CD4-positive, alpha-beta T cell treated with Interleukin-4 for 1 hour (primary cell): ENCODE measurements at regions not wholly inside any gene's neighbourhood (a gene's known extent, or its start where the extent isn't known, plus 50 kb on each side); places are given as distances from the start of the nearest gene placed in this dataset.
A peak's percentile ranks its signal among the peaks of the same experiment; 100 is the strongest.

ENCODE experiments used
- DNase-seq, 2 donors: peaks; one replicate each; pipeline ENCODE4 v3.0.0-alpha.2; 2020 to 2022

- no peak for DNase-seq
Observed at GRCh38 chr15:70555713-70556112, 207.6 kb downstream of the UACA start.

GRCh38 chr15:70547846-70548487 lies 215.4 kb downstream of the UACA start:
- no peak for DNase-seq

- no peak for DNase-seq
Observed at GRCh38 chr15:70545526-70545925, 217.8 kb downstream of the UACA start.

GRCh38 chr15:70541511-70541910 lies 221.8 kb downstream of the UACA start:
- no peak for DNase-seq

- no peak for DNase-seq
Observed at GRCh38 chr15:70539912-70540530, 223.3 kb downstream of the UACA start.

- no peak for DNase-seq
Observed at GRCh38 chr15:70539409-70539808, 223.9 kb downstream of the UACA start.

- no peak for DNase-seq
Observed at GRCh38 chr15:70538278-70538677, 225.1 kb downstream of the UACA start.

- DNase-seq: no peak
Observed at GRCh38 chr15:70535955-70536338, 227.4 kb downstream of the UACA start.

GRCh38 chr15:70535071-70535954 lies 228.0 kb downstream of the UACA start:
- DNase-seq: peak; percentile 51 to 63

GRCh38 chr15:70533931-70534742 lies 229.2 kb downstream of the UACA start:
- DNase-seq: no peak

GRCh38 chr15:70532531-70533186 lies 230.7 kb downstream of the UACA start:
- DNase-seq: no peak

GRCh38 chr15:70531576-70531975 lies 231.8 kb downstream of the UACA start:
- DNase-seq: no peak

GRCh38 chr15:70530906-70531305 lies 232.5 kb downstream of the UACA start:
- no peak for DNase-seq

- no peak for DNase-seq
Observed at GRCh38 chr15:70530503-70530902, 232.9 kb downstream of the UACA start.

GRCh38 chr15:70530017-70530499 lies 233.3 kb downstream of the UACA start:
- DNase-seq: no peak

- no peak for DNase-seq
Observed at GRCh38 chr15:70528816-70529215, 234.5 kb downstream of the UACA start.

GRCh38 chr15:70528270-70528706 lies 235.1 kb downstream of the UACA start:
- peak; percentile 58 to 81 for DNase-seq

GRCh38 chr15:70526974-70527325 lies 236.4 kb downstream of the UACA start:
- no peak for DNase-seq

GRCh38 chr15:70526221-70526973 lies 237.0 kb downstream of the UACA start:
- DNase-seq: peak in 1 of 2 donors; percentile 26

- DNase-seq: no peak
Observed at GRCh38 chr15:70525551-70525950, 237.8 kb downstream of the UACA start.

- DNase-seq: no peak
Observed at GRCh38 chr15:70524470-70524869, 238.9 kb downstream of the UACA start.

- no peak for DNase-seq
Observed at GRCh38 chr15:70523616-70524015, 239.7 kb downstream of the UACA start.
